HT-29 (cell line): ENCODE measurements at regions not wholly inside any gene's neighbourhood (a gene's known extent, or its start where the extent isn't known, plus 50 kb on each side); places are given as distances from the start of the nearest gene placed in this dataset.
"Not testable (repeated sequence)": the region's sequence is repeated elsewhere in the genome, so short reads cannot be mapped to it uniquely, and the experiment has no call there.

Experiments used
- DNase-seq: peaks from one replicate; pipeline ENCODE4 v3.0.0-alpha.2; 2015; ENCODE audit warnings: low spot score

DNA sequence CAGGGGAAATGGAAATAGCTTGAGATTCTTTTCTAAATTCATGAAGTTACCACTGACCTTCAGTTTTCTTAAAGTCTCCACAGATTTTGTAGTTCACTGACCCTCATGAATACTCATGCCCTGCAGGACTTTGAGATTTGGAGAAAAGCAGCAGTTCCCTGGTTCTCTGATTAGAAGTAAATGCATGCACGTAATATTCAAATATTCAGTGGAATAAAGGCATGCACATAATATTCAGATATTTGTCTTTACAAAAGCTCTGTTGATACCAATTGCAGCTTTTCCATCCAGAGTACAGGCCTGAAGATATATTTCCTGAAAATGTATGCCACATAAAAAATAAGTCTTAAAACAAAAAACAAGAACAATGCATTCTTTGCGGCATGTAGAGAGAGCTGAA, 219.8 kb downstream of the ADCYAP1 start:
- no peak for DNase-seq

GRCh38 chr18:1133541-1133940, 228.9 kb downstream of the ADCYAP1 start:
- peak; percentile 4 for DNase-seq

- DNase-seq, result no peak
Measured at GRCh38 chr18:1147730-1148129, 243.1 kb downstream of the ADCYAP1 start.

- no peak for DNase-seq
Measured at GRCh38 chr18:1149709-1150108, 245.0 kb downstream of the ADCYAP1 start.

DNA sequence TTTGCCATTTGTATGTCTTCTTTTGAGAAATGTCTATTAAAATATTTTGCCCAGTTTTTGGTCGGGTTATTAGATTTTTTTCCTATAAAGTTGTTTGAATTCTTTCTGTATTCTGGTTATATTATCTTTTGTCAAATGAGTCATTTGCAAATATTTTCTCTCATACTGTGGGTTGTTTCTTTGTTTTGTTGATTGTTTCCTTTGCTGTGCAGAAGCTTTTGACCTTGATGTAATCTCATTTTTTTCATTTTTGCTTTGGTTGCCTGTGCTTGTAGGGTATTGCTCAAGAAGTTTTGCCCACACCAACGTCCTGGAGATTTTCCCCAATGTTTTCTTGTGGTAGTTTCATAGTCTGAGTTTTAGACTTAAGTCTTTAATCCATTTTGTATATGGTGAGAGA, 245.7 kb downstream of the ADCYAP1 start:
- no peak for DNase-seq

DNA sequence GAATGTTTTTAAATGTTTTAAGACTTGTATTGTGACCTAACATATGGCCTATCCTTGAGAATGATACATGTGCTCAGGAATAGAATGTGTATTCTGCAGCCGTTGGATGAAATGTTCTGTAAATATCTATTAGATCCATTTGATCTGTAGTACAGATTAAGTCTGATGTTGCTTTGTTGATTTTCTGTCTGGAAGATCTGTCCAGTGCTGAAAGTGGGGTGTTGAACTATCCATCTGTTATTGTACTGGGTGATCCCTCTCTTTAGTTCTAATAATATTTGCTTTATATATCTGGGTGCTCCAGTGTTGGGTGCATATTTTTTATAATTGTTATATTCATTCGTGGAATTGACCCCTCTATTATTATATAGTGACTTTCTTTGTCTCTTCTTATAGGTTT, 248.3 kb downstream of the ADCYAP1 start:
- DNase-seq, result not testable (repeated sequence)

GRCh38 chr18:1173593-1173992, 268.9 kb downstream of the ADCYAP1 start:
- DNase-seq, result no peak

- DNase-seq, result no peak
Measured at GRCh38 chr18:1177232-1177631, 272.6 kb downstream of the ADCYAP1 start.

- DNase-seq, result no peak
Measured at GRCh38 chr18:1191341-1191740, 286.7 kb downstream of the ADCYAP1 start.

GRCh38 chr18:1213126-1213525, 308.5 kb downstream of the ADCYAP1 start:
- no peak for DNase-seq

GRCh38 chr18:1222880-1223279, 318.2 kb downstream of the ADCYAP1 start:
- DNase-seq, result no peak

- DNase-seq, result no peak
Measured at GRCh38 chr18:1227025-1227424, 322.4 kb downstream of the ADCYAP1 start.

DNA sequence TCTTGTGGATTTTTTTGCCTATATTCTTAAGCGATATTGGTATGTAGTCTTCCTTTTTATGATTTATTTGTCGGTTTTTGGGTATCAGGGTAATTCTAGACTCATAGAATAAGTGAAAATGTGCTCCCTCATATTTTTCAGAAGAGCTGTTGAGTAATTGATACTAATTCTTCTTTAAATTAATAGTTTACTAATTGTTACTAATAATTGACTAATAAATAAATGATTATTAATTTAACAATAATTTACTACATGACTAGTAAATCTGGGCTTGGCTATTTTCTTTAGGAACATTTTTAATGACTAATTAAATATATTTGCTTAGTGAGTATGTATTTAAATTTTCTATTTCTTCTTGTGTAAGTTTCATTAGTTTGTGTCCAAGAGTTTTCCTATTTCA, 325.0 kb downstream of the ADCYAP1 start:
- no peak for DNase-seq

- no peak for DNase-seq
Measured at GRCh38 chr18:1232867-1233266, 328.2 kb downstream of the ADCYAP1 start.

- DNase-seq, result no peak
Measured at GRCh38 chr18:1240701-1241100, 336.0 kb downstream of the ADCYAP1 start.

GRCh38 chr18:1244397-1245122, 339.9 kb downstream of the ADCYAP1 start:
- DNase-seq, result no peak

GRCh38 chr18:1246827-1247226, 342.2 kb downstream of the ADCYAP1 start:
- DNase-seq, result no peak

GRCh38 chr18:1252534-1252933, 347.9 kb downstream of the ADCYAP1 start:
- DNase-seq, result no peak

DNA sequence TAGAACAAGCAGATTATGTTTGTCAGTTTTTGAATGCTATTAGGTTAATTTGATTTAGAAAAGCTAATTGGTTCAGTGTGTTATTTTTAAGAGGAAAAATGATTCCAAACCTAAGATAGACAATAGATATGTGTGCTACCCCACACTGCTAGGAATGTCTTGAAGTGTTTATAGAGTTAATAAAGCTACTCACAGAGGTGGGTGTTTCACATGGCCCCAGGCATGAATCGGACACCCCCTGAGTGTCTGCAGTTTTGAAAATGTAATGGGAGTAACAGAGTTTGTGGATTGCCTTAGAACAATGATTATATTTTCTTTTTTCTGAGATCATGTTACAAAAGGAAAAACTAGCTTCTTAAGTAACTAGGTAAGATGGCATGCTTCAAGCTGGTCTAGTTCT, 348.3 kb downstream of the ADCYAP1 start:
- DNase-seq, result no peak

GRCh38 chr18:1253827-1254226, 349.2 kb downstream of the ADCYAP1 start:
- no peak for DNase-seq

DNA sequence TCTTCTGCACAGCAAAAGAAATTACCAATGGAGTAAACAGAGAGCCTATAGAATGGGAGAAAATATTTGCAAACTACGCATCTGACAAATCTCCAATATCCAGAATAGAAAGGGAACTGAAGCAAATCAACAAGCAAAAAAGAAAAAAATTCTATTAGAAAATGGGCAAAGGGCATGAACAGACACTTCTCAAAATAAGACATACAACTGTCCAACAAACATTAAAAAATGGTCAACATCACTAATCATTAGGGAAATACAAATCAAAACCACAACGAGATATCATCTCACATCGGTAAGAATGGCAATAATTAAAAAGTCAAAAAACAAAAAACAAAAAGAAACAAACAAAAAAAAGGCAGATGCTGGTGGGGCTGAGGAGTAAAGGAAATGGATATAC, 356.4 kb downstream of the ADCYAP1 start:
- DNase-seq, result no peak

DNA sequence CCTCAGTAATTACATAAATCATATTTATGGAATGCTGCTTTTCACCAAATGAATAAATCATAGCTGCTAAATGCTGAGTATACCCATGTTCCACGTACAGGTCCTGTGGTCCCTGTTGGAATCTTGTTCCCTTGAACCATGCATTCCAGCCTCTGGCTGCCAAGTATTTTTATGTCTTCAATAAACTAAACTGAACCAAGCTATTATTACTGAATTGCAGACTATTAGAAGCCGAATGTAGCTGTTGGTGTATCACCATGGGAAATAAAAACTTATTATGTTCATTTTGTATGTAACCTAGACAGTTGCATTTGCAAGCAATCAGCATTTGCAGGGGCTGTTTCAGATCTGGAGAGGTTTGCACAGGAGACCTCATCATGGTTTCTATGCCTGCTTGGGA, 362.4 kb downstream of the ADCYAP1 start:
- DNase-seq, result no peak

DNA sequence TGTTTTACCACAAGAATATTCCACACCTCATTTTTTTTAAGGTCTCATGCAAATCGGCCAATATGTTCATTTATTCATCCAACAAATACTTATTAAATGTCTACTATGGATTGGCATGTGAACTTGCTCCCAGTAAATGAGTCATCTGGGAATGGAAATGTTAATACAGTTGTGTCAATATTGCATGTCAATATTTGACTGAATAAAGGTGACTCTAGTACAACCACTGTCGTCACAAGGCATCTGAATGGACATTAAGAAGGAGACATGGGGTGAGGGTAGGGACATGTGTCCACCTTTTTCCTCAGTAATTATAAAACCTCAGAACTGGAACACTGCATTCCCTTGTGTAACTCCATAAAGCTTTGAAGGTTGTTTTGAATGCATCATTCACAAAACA, 365.4 kb downstream of the ADCYAP1 start:
- DNase-seq, result peak; percentile 57

- no peak for DNase-seq
Measured at GRCh38 chr18:1273469-1273868, 368.8 kb downstream of the ADCYAP1 start.
